Stomach (tissue), 4 donors: ENCODE measurements at regions not wholly inside any gene's neighbourhood (a gene's known extent, or its start where the extent isn't known, plus 50 kb on each side); places are given as distances from the start of the nearest gene placed in this dataset.

ENCODE experiments used
- CTCF ChIP-seq, 7 experiments: fragments of 450-650 bp in 4 of 7; fragments of 200-600 bp in 3 of 7; sonication (generic) in 3 of 7; IDR thresholded peaks; one replicate each; pipeline ENCODE4 v1.5.1; 2016 to 2019; ENCODE audit warnings: antibody characterized with exemption in 7 of 7, control low read depth in 2 of 7, mild to moderate bottlenecking in 1 of 7
- POLR2AphosphoS5 ChIP-seq, 3 donors: sonication (generic); formaldehyde crosslinking; IDR thresholded peaks; one replicate each; pipeline ENCODE4 v1.6.1; 2016; ENCODE audit warnings: antibody characterized with exemption in 3 of 3

GRCh38 chr18:40841467-40841866 lies 1113.6 kb upstream of the PIK3C3 start:
- TF ChIP-seq CTCF (IDR thresholded peaks at IDR 0.05) (no peak), POLR2AphosphoS5 (IDR thresholded peaks at IDR 0.05) (no peak)
